Bronchial epithelial cell (primary cell): ENCODE measurements at regions not wholly inside any gene's neighbourhood (a gene's known extent, or its start where the extent isn't known, plus 50 kb on each side); places are given as distances from the start of the nearest gene placed in this dataset.
A peak's percentile ranks its signal among the peaks of the same experiment; 100 is the strongest.

ENCODE experiments used
- DNase-seq: peaks from one replicate; pipeline ENCODE4 v3.0.0-alpha.2; 2010; ENCODE audit warnings: low read depth
- FAIRE-seq: peaks from 2 replicates; lab custom pipeline; 2011; peaks lifted over from hg19 to GRCh38; lab: Jason Lieb, UNC
- H3K27me3 ChIP-seq: 2 replicates; pipeline ENCODE4 v1.5.1; 2011; ENCODE audit warnings: low read length; ENCODE audit not compliant: control insufficient read depth, insufficient read depth
- H3K36me3 ChIP-seq: 2 replicates; pipeline ENCODE4 v1.5.1; 2011; ENCODE audit warnings: low read length; ENCODE audit not compliant: control insufficient read depth, insufficient read depth
- H3K4me3 ChIP-seq: 2 replicates; pipeline ENCODE4 v1.5.1; 2011; ENCODE audit warnings: mild to moderate bottlenecking, low read depth, low read length, control low read depth
- TF ChIP-seq, protein P1 (sequence below): IDR thresholded peaks from 2 replicates; pipeline ENCODE4 v1.5.1; 2011; ENCODE audit warnings: mild to moderate bottlenecking, moderate library complexity, low read length, control low read depth, inconsistent platforms; ENCODE audit not compliant: insufficient read depth, severe bottlenecking

- peak; percentile 66 for FAIRE-seq
Observed at GRCh38 chr1:222127526-222128152, 385.8 kb upstream of the DUSP10 start.

DNA sequence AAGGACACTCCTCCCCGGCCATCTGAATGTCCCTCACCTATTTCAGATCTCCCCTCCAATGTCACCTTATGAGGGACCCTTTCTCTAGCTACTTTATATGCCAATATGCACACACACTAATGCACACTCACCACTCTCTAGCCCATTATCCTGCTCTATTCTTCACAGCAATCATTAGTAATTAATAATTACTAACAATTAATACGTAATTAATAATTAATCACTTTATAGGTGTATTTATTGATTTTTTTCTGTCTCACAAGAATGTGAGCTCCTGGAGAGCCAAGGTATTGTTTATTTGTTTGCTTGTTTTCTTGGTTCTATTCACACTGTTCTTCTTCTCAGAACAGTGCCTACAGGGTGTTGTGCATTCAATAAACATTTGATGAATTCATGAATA is 385.2 kb upstream of the DUSP10 start:
- no peak overlapping the region for H3K4me3 ChIP-seq
- TF ChIP-seq, protein P1, sequence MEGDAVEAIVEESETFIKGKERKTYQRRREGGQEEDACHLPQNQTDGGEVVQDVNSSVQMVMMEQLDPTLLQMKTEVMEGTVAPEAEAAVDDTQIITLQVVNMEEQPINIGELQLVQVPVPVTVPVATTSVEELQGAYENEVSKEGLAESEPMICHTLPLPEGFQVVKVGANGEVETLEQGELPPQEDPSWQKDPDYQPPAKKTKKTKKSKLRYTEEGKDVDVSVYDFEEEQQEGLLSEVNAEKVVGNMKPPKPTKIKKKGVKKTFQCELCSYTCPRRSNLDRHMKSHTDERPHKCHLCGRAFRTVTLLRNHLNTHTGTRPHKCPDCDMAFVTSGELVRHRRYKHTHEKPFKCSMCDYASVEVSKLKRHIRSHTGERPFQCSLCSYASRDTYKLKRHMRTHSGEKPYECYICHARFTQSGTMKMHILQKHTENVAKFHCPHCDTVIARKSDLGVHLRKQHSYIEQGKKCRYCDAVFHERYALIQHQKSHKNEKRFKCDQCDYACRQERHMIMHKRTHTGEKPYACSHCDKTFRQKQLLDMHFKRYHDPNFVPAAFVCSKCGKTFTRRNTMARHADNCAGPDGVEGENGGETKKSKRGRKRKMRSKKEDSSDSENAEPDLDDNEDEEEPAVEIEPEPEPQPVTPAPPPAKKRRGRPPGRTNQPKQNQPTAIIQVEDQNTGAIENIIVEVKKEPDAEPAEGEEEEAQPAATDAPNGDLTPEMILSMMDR: no peak
- H3K27me3 ChIP-seq: peaks cover 1% of the 10 kb centered on the region
- H3K36me3 ChIP-seq: no peaks in the 10 kb centered on the region
- DNase-seq (no peak), FAIRE-seq (no peak)

More at GRCh38 chr1:222127526-222128152, 385.8 kb upstream of the DUSP10 start:
- TF ChIP-seq, protein P1: no peak
- Histone ChIP-seq H3K36me3 (no peaks in the 10 kb centered on the region), H3K4me3 (no peak overlapping the region), H3K27me3 (peaks cover 1% of the 10 kb centered on the region)
- no peak for DNase-seq

GRCh38 chr1:222126052-222126451 is 384.2 kb upstream of the DUSP10 start:
- no peak for FAIRE-seq
- DNase-seq: no peak
- H3K4me3 ChIP-seq: no peak overlapping the region
- H3K36me3 ChIP-seq: no peaks in the 10 kb centered on the region
- TF ChIP-seq, protein P1: no peak
- peaks cover 1% of the 10 kb centered on the region for H3K27me3 ChIP-seq

DNA sequence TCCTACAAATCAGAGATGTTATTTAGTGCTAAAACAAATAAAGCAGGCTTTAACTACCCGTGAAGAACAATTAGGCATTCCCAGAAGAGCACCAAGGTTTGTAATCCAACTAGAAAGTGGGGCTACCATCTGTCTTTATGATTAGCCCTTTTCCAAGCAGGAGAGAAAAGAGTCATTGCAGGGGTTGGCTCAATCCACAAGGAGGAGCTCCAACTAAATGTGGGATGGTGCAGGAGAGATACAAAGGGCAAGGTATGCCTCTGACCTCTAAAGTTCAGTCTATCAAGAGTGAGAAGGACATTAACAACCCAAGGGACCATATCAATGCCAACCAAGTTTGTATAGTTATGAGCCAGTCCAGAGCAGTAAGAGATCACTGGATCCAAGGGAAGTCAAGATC is 382.7 kb upstream of the DUSP10 start:
- TF ChIP-seq, protein P1: peak; percentile 60
- peak; percentile 58 for FAIRE-seq
- peak; percentile 20 for DNase-seq
- no peak overlapping the region for H3K4me3 ChIP-seq
- no peaks in the 10 kb centered on the region for H3K36me3 ChIP-seq
- H3K27me3 ChIP-seq: peaks cover 1% of the 10 kb centered on the region

DNA sequence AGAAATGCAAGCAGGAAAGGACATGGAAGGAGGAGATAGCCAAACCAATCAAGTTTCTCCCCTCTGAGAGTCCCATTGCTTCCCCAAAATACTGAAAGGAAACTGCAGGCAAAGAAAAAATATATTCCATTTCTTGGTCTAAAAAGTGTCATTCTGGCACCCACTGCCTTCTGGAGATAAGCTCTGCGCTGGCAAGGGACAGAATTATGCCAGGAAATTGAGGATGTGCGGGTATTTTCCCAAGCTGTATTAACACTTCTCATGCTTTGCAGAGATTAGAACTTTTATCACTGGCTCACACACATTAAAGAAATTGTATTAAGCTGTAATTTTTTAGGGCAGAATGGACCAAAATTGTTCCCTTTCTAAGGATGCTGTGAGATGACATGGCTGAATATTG is 381.2 kb upstream of the DUSP10 start:
- DNase-seq: no peak
- TF ChIP-seq, protein P1: no peak
- H3K27me3 ChIP-seq: peaks cover 1% of the 10 kb centered on the region
- H3K36me3 ChIP-seq: no peaks in the 10 kb centered on the region
- FAIRE-seq: no peak
- H3K4me3 ChIP-seq: no peak overlapping the region

DNA sequence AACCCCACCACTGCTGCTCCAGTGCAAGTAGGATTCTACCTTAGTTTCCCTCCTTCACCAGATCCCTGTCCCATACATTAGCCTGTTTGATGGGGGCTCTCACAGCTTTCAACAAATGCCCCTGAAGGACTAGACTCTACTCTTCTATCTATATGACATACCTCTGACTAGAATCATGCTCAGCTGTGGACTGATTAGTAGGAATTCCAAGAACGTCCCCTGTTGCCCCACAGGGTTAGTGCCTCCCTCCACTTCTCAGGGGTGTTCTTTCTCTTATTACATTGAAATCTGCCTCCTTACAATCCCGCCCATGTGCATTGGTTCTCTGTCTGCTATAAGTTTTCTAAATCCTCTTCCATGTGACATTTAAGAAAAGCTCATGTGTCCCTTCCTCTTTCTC is 375.9 kb upstream of the DUSP10 start:
- Histone ChIP-seq H3K27me3 (no peaks in the 10 kb centered on the region), H3K36me3 (no peaks in the 10 kb centered on the region), H3K4me3 (no peak overlapping the region)
- no peak for FAIRE-seq
- TF ChIP-seq, protein P1: no peak
- no peak for DNase-seq
